HG02852 (cell line): ENCODE measurements at regions not wholly inside any gene's neighbourhood (a gene's known extent, or its start where the extent isn't known, plus 50 kb on each side); places are given as distances from the start of the nearest gene placed in this dataset.

Experiments
- ATAC-seq: cut with Tn5 transposase; IDR thresholded peaks from one replicate; pipeline ENCODE4 v1.9.1; 2021; ENCODE audit warnings: mild to moderate bottlenecking, moderate library complexity; ENCODE audit not compliant: unreplicated experiment

GRCh38 chr17:36727577-36727976, 126.2 kb downstream of the MRM1 start:
- ATAC-seq, result no peak

- no peak for ATAC-seq
These were observed 126.9 kb downstream of the MRM1 start for GRCh38 chr17:36728030-36728991.

- no peak for ATAC-seq
These were observed 128.9 kb downstream of the MRM1 start for GRCh38 chr17:36730095-36730808.

GRCh38 chr17:36730857-36731490, 129.6 kb downstream of the MRM1 start:
- no peak for ATAC-seq

GRCh38 chr17:36731811-36732210, 130.4 kb downstream of the MRM1 start:
- ATAC-seq, result no peak

- ATAC-seq, result no peak
These were observed 131.0 kb downstream of the MRM1 start for GRCh38 chr17:36732351-36732750.

- no peak for ATAC-seq
These were observed 135.1 kb downstream of the MRM1 start for GRCh38 chr17:36736201-36737156.

GRCh38 chr17:36739208-36739607, 137.8 kb downstream of the MRM1 start:
- ATAC-seq, result no peak

GRCh38 chr17:36740157-36740556, 138.8 kb downstream of the MRM1 start:
- ATAC-seq, result no peak

- ATAC-seq, result no peak
These were observed 139.9 kb downstream of the MRM1 start for GRCh38 chr17:36741019-36741902.

- ATAC-seq, result no peak
These were observed 141.1 kb downstream of the MRM1 start for GRCh38 chr17:36742267-36743000.

GRCh38 chr17:36743130-36743529, 141.7 kb downstream of the MRM1 start:
- ATAC-seq, result no peak

- no peak for ATAC-seq
These were observed 145.1 kb downstream of the MRM1 start for GRCh38 chr17:36746381-36747053.

GRCh38 chr17:36747861-36748260, 146.5 kb downstream of the MRM1 start:
- no peak for ATAC-seq

- ATAC-seq, result no peak
These were observed 146.9 kb downstream of the MRM1 start for GRCh38 chr17:36748272-36748671.

GRCh38 chr17:36749493-36749892, 148.1 kb downstream of the MRM1 start:
- ATAC-seq, result no peak

GRCh38 chr17:36750316-36750885, 149.0 kb downstream of the MRM1 start:
- ATAC-seq, result no peak
